K562 (cell line): ENCODE measurements at regions not wholly inside any gene's neighbourhood (a gene's known extent, or its start where the extent isn't known, plus 50 kb on each side); places are given as distances from the start of the nearest gene placed in this dataset.

Experiments used
- ATAC-seq: fragments of 200-7000 bp; cut with Tn5 transposase; 3 replicates; pipeline ENCODE4 v1.9.1; 2020; ENCODE audit warnings: moderate library complexity
- BruUV-seq: library from RNA; stranded (reverse); fragments of 400-500 nt; replicated peaks from 2 replicates; lab custom pipeline; 2021; lab: Mats Ljungman, UMichigan
- CTCF ChIA-PET: fragments of 300-600 bp; formaldehyde crosslinking; extraction: SDS; loops from one replicate; lab custom pipeline; 2021; ENCODE audit warnings: low intra/inter-chr PET ratio; lab: Yijun Ruan, JAX
- POLR2A ChIA-PET: fragments of 300-600, 350-650 bp; sonication (Branson Sonifier 250); formaldehyde crosslinking; extraction: SDS; loops from one replicate; lab custom pipeline; 2021; ENCODE audit warnings: antibody characterized with exemption, inconsistent platforms; lab: Yijun Ruan, JAX
- DNase-seq, 4 experiments: peaks; one replicate each; pipeline versions ENCODE4 v3.0.0 to v3.0.0-alpha.2; 2011 to 2018; ENCODE audit warnings: low spot score in 3 of 4, mixed read lengths in 3 of 4; ENCODE audit errors: extremely low read depth in 1 of 4
- FAIRE-seq: peaks from 2 replicates; lab custom pipeline; 2011; peaks lifted over from hg19 to GRCh38; lab: Jason Lieb, UNC
- H2AFZ ChIP-seq: 2 replicates; pipeline ENCODE4 v1.6.0; 2011; ENCODE audit warnings: low read depth, low read length, control low read depth, inconsistent platforms
- H3K27ac ChIP-seq: fragments of 200-600 bp; 3 replicates; pipeline ENCODE4 v1.8.0; 2011; ENCODE audit warnings: low read depth, mild to moderate bottlenecking, control low read depth, inconsistent platforms, low read length, moderate library complexity, mixed read lengths; ENCODE audit errors: extremely low read depth
- H3K27me3 ChIP-seq, 2 experiments: fragments of 300-600 bp in 1 of 2; 2 replicates in 1 of 2; 3 replicates in 1 of 2; pipeline versions ENCODE4 v1.6.0 to v1.8.0; 2011; ENCODE audit warnings: inconsistent platforms in 2 of 2, low read length in 2 of 2, mild to moderate bottlenecking in 1 of 2, mixed read lengths in 1 of 2, moderate library complexity in 1 of 2; ENCODE audit not compliant: control insufficient read depth in 2 of 2, insufficient read depth in 2 of 2
- H3K36me3 ChIP-seq: fragments of 300-600 bp; 3 replicates; pipeline ENCODE4 v1.8.0; 2011; ENCODE audit warnings: mild to moderate bottlenecking, low read length, inconsistent platforms; ENCODE audit not compliant: control insufficient read depth, insufficient read depth
- H3K4me1 ChIP-seq, 2 experiments: fragments of 200-600 bp in 1 of 2; replicated peaks in 1 of 2; 2 replicates in 1 of 2; 3 replicates in 1 of 2; pipeline versions ENCODE4 v1.5.1 to v1.8.0; 2011; ENCODE audit warnings: inconsistent platforms in 2 of 2, low read length in 2 of 2, mild to moderate bottlenecking in 1 of 2, mixed read lengths in 1 of 2, moderate library complexity in 1 of 2; ENCODE audit not compliant: control insufficient read depth in 2 of 2, insufficient read depth in 2 of 2
- H3K4me2 ChIP-seq: 2 replicates; pipeline ENCODE4 v1.6.1; 2011; ENCODE audit warnings: low read length, control low read depth, inconsistent platforms, mixed read lengths; ENCODE audit not compliant: insufficient read depth
- H3K4me3 ChIP-seq: fragments of 200-600 bp; sonication (generic), shearing (Covaris generic); 2 replicates; pipeline ENCODE4 v1.5.1; 2016; ENCODE audit warnings: control low read depth, inconsistent platforms
- H3K79me2 ChIP-seq: fragments of 200-600 bp; 3 replicates; pipeline ENCODE4 v1.8.0; 2011; ENCODE audit warnings: low read length, inconsistent platforms; ENCODE audit not compliant: control insufficient read depth, insufficient read depth
- H3K9ac ChIP-seq, 2 experiments: 2 replicates each; pipeline versions ENCODE4 v1.6.0 to v1.6.1; 2011; ENCODE audit warnings: low read depth in 2 of 2, low read length in 2 of 2, control low read depth in 1 of 2, inconsistent platforms in 1 of 2, mild to moderate bottlenecking in 1 of 2, mixed read lengths in 1 of 2; ENCODE audit not compliant: insufficient read depth in 1 of 2
- H3K9me1 ChIP-seq: one replicate; pipeline ENCODE4 v1.6.0; 2011; ENCODE audit warnings: inconsistent platforms, mild to moderate bottlenecking, low read length, moderate library complexity; ENCODE audit not compliant: control insufficient read depth, insufficient read depth
- H3K9me3 ChIP-seq: replicated peaks from 2 replicates; pipeline ENCODE4 v1.5.1; 2011; ENCODE audit warnings: low read depth, low read length, inconsistent platforms; ENCODE audit not compliant: control insufficient read depth, insufficient read depth
- H4K20me1 ChIP-seq: replicated peaks from 2 replicates; pipeline ENCODE4 v1.6.1; 2011; ENCODE audit warnings: low read length, inconsistent platforms, mixed read lengths; ENCODE audit not compliant: control insufficient read depth, insufficient read depth
- ATF2 ChIP-seq: sonication (generic); formaldehyde crosslinking; IDR thresholded peaks from 2 replicates; pipeline ENCODE4 v1.8.1; 2022; ENCODE audit warnings: missing genetic modification reagents
- BACH1 ChIP-seq: fragments of 200-800 bp; sonication (Bioruptor generic); IDR thresholded peaks from 2 replicates; pipeline ENCODE4 v1.6.1; 2016; ENCODE audit warnings: missing genetic modification characterization, missing compliant biosample characterization
- FOXJ2 ChIP-seq: fragments of 200-800 bp; sonication (Bioruptor generic); IDR thresholded peaks from 2 replicates; pipeline ENCODE4 v1.6.1; 2016; ENCODE audit warnings: missing genetic modification characterization, missing compliant biosample characterization
- FOXK1 ChIP-seq: sonication (generic); formaldehyde crosslinking; IDR thresholded peaks from 2 replicates; pipeline ENCODE4 v1.8.0; 2022; ENCODE audit warnings: missing genetic modification reagents, mild to moderate bottlenecking, borderline replicate concordance
- HMBOX1 ChIP-seq: sonication (generic); IDR thresholded peaks from 2 replicates; pipeline ENCODE4 v1.6.1; 2016
- MYC ChIP-seq, 2 experiments: fragments of 250-450 bp in 1 of 2; sonication (Bioruptor Pico) in 1 of 2; IDR thresholded peaks; 2 replicates each; pipeline versions ENCODE4 v1.5.1 to v1.6.1; 2012 to 2021; ENCODE audit warnings: low read depth in 2 of 2, borderline replicate concordance in 1 of 2, improper control_type of control experiment in 1 of 2, low read length in 1 of 2, mild to moderate bottlenecking in 1 of 2, moderate library complexity in 1 of 2
- PHB ChIP-seq: fragments of 250-450 bp; sonication (Bioruptor Pico); IDR thresholded peaks from 2 replicates; pipeline ENCODE4 v1.5.0; 2021
- POLR2AphosphoS2 ChIP-seq: IDR thresholded peaks from 2 replicates; pipeline ENCODE4 v1.6.1; 2012; ENCODE audit warnings: low read length, improper control_type of control experiment
- RHOXF2B ChIP-seq: fragments of 250-450 bp; sonication (Bioruptor Pico); conservative IDR thresholded peaks from 2 replicates; pipeline ENCODE4 v1.5.1; 2021
- SIX5 ChIP-seq, 2 experiments: IDR thresholded peaks; 2 replicates each; pipeline ENCODE4 v1.6.1; 2011; ENCODE audit warnings: low read length in 2 of 2, borderline replicate concordance in 1 of 2, low read depth in 1 of 2, mild to moderate bottlenecking in 1 of 2, moderate library complexity in 1 of 2; ENCODE audit not compliant: insufficient read depth in 1 of 2
- SMAD4 ChIP-seq: fragments of 250-450 bp; sonication (Bioruptor Pico); conservative IDR thresholded peaks from 2 replicates; pipeline ENCODE4 v1.8.0; 2021; ENCODE audit warnings: inconsistent platforms, mild to moderate bottlenecking, moderate library complexity
- TAF1 ChIP-seq: IDR thresholded peaks from 2 replicates; pipeline ENCODE4 v1.6.1; 2011; ENCODE audit warnings: mild to moderate bottlenecking, low read length, moderate library complexity; ENCODE audit not compliant: insufficient read depth, control insufficient read depth, severe bottlenecking; ENCODE audit errors: extremely low read depth
- THRA ChIP-seq: fragments of 450-650 bp; IDR thresholded peaks from 2 replicates; pipeline ENCODE4 v1.6.1; 2017; ENCODE audit warnings: mild to moderate bottlenecking, moderate library complexity
- ZFP30 ChIP-seq: fragments of 250-450 bp; sonication (Bioruptor Pico); IDR thresholded peaks from 2 replicates; pipeline ENCODE4 v1.8.0; 2022; ENCODE audit warnings: moderate library complexity, mild to moderate bottlenecking, inconsistent platforms, borderline replicate concordance
- in situ Hi-C: fragments of 300-500 bp; cut with MboI; formaldehyde crosslinking; loops from 4 replicates; pipeline ENCODE4 v1.15.0; 2018; ENCODE audit warnings: inconsistent platforms, mixed read lengths
- intact Hi-C: fragments of 100-400 bp; cut with micrococcal nuclease; formaldehyde crosslinking; loops from 2 replicates; pipeline ENCODE4 v1.14.2; 2022

- no peaks in the 10 kb centered on the region for H3K27me3 ChIP-seq
- TF ChIP-seq PHB (CRISPR knock-in tag) (no peak), MYC (IDR thresholded peaks at IDR 0.05; ENCODE audit: low read depth, low read length) (no peak), MYC (CRISPR knock-in tag; IDR thresholded peaks at IDR 0.05; ENCODE audit: borderline replicate concordance, low read depth) (no peak), FOXJ2 (tag) (no peak), ZFP30 (CRISPR knock-in tag) (no peak), BACH1 (tag) (no peak), HMBOX1 (no peak), TAF1 (no peak), POLR2AphosphoS2 (no peak), ATF2 (no peak), SMAD4 (CRISPR knock-in tag) (no peak), FOXK1 (CRISPR knock-in tag) (no peak), THRA (no peak), SIX5 (IDR thresholded peaks at IDR 0.05; ENCODE audit: borderline replicate concordance in 1 of 2, insufficient read depth in 1 of 2, low read depth in 1 of 2, low read length in 2 of 2) (no peak), RHOXF2B (no peak)
- TF ChIP-seq, all 486 proteins: peak for 0
- Histone ChIP-seq H3K4me1 (no peaks in the 10 kb centered on the region), H3K4me3 (no peak overlapping the region), H3K9ac (no peak overlapping the region), H3K36me3 (no peaks in the 10 kb centered on the region), H2AFZ (no peak overlapping the region), H3K9me3 (no peaks in the 10 kb centered on the region), H3K9me1 (no peaks in the 10 kb centered on the region), H3K4me2 (no peak overlapping the region), H3K27ac (no peak overlapping the region), H4K20me1 (no peaks in the 10 kb centered on the region), H3K79me2 (no peaks in the 10 kb centered on the region)
- ChIA-PET CTCF (no interaction called here), POLR2A (no interaction called here)
- intact Hi-C loops: no loop called here
- no peak for DNase-seq
- in situ Hi-C loops: no loop called here
- no peak for ATAC-seq
- FAIRE-seq: no peak
- BruUV-seq: no TSS peak
Measured at GRCh38 chr2:195117011-195117410, 540.0 kb upstream of the SLC39A10 start.
